Left lung (tissue), 4 donors: ENCODE measurements at regions not wholly inside any gene's neighbourhood (a gene's known extent, or its start where the extent isn't known, plus 50 kb on each side); places are given as distances from the start of the nearest gene placed in this dataset.

Source experiments
- ATAC-seq: fragments of 200-7000 bp; cut with Tn5 transposase; one replicate; pipeline ENCODE4 v1.9.1; 2020; ENCODE audit warnings: moderate library complexity
- DNase-seq, 4 donors: peaks; one replicate each; pipeline ENCODE4 v3.0.0-alpha.2; 2013 to 2020
- H3K27ac ChIP-seq, 2 donors: fragments of 200-600 bp; sonication (generic) in 1 of 2; one replicate each; pipeline versions ENCODE4 v1.5.0 to v1.8.0; 2020 to 2021
- H3K27me3 ChIP-seq, 2 donors: fragments of 200-600 bp; sonication (generic) in 1 of 2; one replicate each; pipeline versions ENCODE4 v1.5.0 to v1.8.0; 2020 to 2021
- H3K36me3 ChIP-seq, 2 donors: fragments of 200-600 bp; sonication (generic) in 1 of 2; one replicate each; pipeline versions ENCODE4 v1.5.0 to v1.8.0; 2020 to 2021
- H3K4me1 ChIP-seq, 2 donors: fragments of 200-600 bp; one replicate each; pipeline ENCODE4 v1.8.0; 2021
- H3K4me3 ChIP-seq, 2 donors: fragments of 200-600 bp; sonication (generic) in 1 of 2; one replicate each; pipeline versions ENCODE4 v1.5.0 to v1.8.0; 2020 to 2021; ENCODE audit warnings: mild to moderate bottlenecking in 1 of 2
- H3K9me3 ChIP-seq, 2 donors: fragments of 200-600 bp; sonication (generic) in 1 of 2; one replicate each; pipeline versions ENCODE4 v1.5.0 to v1.8.0; 2020 to 2021
- intact Hi-C, 2 donors: fragments of 100-400 bp; cut with DNase I; formaldehyde crosslinking; loops; one replicate each; pipeline versions ENCODE4 v1.11.2 to v1.14.2; 2022
- TF ChIP-seq, protein P1 (sequence below), 2 donors: fragments of 200-600 bp; sonication (generic) in 1 of 2; IDR thresholded peaks; one replicate each; pipeline versions ENCODE4 v1.5.0 to v1.8.0; 2021; ENCODE audit warnings: antibody characterized with exemption in 2 of 2
- donor health status: DM: no; HTN: yes; CAD: no.
- donor health status: DM: no; HTN: no; CAD: no.

DNA sequence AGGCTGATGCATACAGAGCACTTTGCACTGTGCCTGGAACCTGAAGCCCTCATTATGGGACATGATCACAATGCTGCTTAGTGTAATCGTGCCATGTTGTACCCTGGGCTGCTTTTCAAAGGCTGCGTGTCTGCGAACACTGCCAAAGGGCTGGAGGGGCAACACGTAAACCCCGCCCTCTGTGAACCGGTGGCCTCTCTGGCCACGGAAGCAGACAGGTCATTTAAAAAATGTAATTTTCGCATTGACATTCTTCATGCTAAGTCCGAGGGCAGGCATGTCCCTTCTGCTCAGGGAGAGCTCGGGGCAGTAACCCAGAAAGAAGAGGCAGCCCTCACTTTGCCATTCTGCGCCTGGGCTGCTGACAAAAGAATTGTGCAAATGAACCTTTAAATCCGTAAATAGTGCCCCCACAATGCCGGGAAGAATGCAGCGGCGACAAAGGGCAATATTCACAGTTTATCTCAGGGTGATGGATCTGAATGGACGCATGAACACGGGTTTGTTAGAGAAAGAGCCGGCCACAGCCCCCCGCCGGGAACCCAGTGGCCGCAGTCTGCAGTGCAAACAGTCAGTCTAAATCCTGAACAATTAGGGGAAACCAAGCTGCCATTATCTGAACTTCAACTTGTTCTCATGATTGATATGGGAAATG is 226.1 kb downstream of the MYCN start:
- no peak overlapping the region for H3K27ac ChIP-seq
- no peak overlapping the region for H3K4me3 ChIP-seq
- DNase-seq (no peak), ATAC-seq (no peak)
- no peaks in the 10 kb centered on the region for H3K9me3 ChIP-seq
- TF ChIP-seq, protein P1, sequence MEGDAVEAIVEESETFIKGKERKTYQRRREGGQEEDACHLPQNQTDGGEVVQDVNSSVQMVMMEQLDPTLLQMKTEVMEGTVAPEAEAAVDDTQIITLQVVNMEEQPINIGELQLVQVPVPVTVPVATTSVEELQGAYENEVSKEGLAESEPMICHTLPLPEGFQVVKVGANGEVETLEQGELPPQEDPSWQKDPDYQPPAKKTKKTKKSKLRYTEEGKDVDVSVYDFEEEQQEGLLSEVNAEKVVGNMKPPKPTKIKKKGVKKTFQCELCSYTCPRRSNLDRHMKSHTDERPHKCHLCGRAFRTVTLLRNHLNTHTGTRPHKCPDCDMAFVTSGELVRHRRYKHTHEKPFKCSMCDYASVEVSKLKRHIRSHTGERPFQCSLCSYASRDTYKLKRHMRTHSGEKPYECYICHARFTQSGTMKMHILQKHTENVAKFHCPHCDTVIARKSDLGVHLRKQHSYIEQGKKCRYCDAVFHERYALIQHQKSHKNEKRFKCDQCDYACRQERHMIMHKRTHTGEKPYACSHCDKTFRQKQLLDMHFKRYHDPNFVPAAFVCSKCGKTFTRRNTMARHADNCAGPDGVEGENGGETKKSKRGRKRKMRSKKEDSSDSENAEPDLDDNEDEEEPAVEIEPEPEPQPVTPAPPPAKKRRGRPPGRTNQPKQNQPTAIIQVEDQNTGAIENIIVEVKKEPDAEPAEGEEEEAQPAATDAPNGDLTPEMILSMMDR (IDR thresholded peaks at IDR 0.05): no peak
- H3K27me3 ChIP-seq: peaks cover 0 to 13% of the 10 kb centered on the region in 2 donors
- intact Hi-C loops: no loop called here
- H3K36me3 ChIP-seq: no peaks in the 10 kb centered on the region
- no peaks in the 10 kb centered on the region for H3K4me1 ChIP-seq

DNA sequence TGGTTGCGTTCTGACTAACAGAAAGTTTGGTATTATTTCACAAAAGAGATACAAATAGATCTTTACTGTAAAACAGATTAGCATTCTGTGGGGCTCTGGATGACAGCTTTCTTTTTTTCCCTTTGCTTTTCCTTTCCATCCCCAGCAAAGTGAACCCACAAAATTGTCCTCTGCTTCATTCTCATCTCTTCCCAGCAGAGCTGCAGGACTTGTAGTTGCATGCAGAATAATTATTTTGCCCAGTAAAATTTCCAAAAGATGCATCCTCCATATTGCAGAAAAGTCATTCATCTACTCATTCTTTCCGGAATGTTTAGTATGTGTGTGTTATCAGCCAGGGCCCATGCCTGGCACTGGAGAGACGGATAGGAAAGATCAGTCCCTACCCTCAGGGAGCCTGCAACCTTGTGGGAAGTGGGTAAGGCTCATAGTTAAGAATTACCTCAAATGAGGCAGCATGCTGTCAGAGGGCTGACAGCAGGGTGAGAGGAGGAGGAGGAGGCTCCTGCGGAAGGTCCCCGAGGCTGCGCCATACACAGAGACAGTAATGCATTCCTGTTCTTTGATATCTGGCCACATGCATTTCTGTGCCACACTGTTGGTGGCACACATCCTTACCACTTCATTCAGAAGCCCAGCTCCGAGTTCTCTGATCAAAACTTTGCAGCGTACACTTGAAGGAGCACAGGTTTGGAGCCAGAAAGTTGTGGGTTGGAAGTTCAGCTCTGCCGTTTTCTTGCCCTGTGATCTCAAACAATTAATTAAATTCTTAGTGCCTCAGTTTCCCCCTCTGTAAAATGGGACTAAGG is 225.4 kb downstream of the MYCN start:
- H3K9me3 ChIP-seq: no peaks in the 10 kb centered on the region
- no peaks in the 10 kb centered on the region for H3K4me1 ChIP-seq
- peaks cover 0 to 13% of the 10 kb centered on the region in 2 donors for H3K27me3 ChIP-seq
- TF ChIP-seq, protein P1 (IDR thresholded peaks at IDR 0.05): no peak
- intact Hi-C loops: no loop called here
- no peaks in the 10 kb centered on the region for H3K36me3 ChIP-seq
- no peak for ATAC-seq
- no peak overlapping the region for H3K4me3 ChIP-seq
- no peak for DNase-seq
- H3K27ac ChIP-seq: no peak overlapping the region

DNA sequence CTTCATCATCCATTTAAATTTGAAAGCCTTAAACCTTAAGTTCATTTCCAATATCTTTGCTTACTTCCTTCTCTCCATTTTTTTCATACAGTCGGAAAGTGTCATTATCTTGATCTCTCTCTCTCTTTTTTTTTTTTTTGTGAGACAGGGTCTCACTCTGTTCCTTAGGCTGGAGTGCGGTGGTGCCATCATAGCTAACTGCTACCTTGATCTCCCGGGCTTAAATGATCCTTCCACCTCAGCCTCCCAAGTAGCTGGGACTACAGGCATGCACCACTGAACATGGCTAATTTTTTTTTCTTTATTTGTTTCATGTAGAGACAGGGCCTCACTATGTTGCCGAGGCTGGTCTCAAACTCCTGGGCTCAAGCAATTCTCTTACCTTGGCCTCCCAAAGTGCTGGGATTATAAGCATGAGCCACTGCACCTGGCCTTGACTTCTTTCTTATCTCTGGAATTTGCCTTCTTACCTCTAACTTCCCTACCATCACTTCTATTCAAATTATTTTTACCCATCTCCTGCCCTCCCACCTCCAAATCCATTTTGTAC is 222.2 kb downstream of the MYCN start:
- no peaks in the 10 kb centered on the region for H3K36me3 ChIP-seq
- no peaks in the 10 kb centered on the region for H3K9me3 ChIP-seq
- DNase-seq (no peak), ATAC-seq (no peak)
- H3K4me1 ChIP-seq: no peaks in the 10 kb centered on the region
- no peak overlapping the region for H3K27ac ChIP-seq
- H3K4me3 ChIP-seq: no peak overlapping the region
- TF ChIP-seq, protein P1 (IDR thresholded peaks at IDR 0.05): no peak
- intact Hi-C loops: no loop called here
- H3K27me3 ChIP-seq: peaks cover 0 to 13% of the 10 kb centered on the region in 2 donors

DNA sequence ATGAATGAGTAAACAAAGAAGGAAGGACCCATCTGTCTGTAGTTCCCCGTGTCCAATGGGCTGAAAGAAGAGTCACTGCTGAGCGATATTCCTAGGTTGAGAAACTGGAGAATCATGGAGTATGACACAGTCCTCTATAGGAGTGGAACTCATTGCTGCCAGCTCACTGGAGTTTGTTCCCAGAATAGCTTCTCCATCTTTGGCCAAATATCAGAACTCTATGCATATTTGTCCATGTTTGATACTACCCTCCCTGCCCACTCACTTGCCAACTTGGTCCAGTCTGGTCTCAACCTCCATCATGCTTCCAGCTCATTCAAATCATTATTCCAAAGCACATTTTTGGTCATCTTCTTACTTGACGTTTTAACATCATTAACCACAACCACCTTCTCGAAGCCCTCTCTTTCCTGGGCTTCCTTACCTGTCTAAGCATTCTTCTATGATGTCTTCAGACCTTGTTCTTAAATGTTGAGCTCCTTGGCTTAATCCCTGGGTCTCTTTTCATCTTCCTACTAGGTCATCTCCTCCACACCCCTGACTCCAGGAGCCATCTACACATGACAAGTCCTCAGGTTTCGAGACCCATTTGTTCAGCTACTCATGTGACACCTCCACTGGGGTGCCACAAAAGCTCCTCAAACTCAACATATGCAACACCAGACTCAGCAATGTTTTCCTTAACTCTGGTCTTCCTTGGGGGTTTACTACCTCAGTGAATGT is 221.6 kb downstream of the MYCN start:
- TF ChIP-seq, protein P1 (IDR thresholded peaks at IDR 0.05): no peak
- peaks cover 0 to 13% of the 10 kb centered on the region in 2 donors for H3K27me3 ChIP-seq
- intact Hi-C loops: no loop called here
- DNase-seq (no peak), ATAC-seq (no peak)
- no peaks in the 10 kb centered on the region for H3K9me3 ChIP-seq
- no peaks in the 10 kb centered on the region for H3K4me1 ChIP-seq
- H3K27ac ChIP-seq: no peak overlapping the region
- H3K4me3 ChIP-seq: no peak overlapping the region
- H3K36me3 ChIP-seq: no peaks in the 10 kb centered on the region
